OCI-LY7 (cell line): ENCODE measurements at regions not wholly inside any gene's neighbourhood (a gene's known extent, or its start where the extent isn't known, plus 50 kb on each side); places are given as distances from the start of the nearest gene placed in this dataset.

Experiments
- BruUV-seq: library from RNA; stranded (reverse); fragments of 400-500 nt; replicated peaks from 2 replicates; lab custom pipeline; 2021; lab: Mats Ljungman, UMichigan
- CTCF ChIA-PET: fragments of 300-600 bp; sonication (Branson Sonifier 250); formaldehyde crosslinking; loops from one replicate; lab custom pipeline; 2022; ENCODE audit warnings: antibody characterized with exemption; ENCODE audit not compliant: unreplicated experiment; lab: Charles Lee
- POLR2A ChIA-PET: fragments of 300-600 bp; sonication (Branson Sonifier 250); formaldehyde crosslinking; loops from one replicate; lab custom pipeline; 2022; ENCODE audit warnings: antibody characterized with exemption; lab: Charles Lee
- DNase-seq: peaks from one replicate; pipeline ENCODE4 v3.0.0-alpha.2; 2015; ENCODE audit warnings: low spot score
- H2AFZ ChIP-seq: fragments of 200-600 bp; sonication (generic), shearing (Covaris generic); 2 replicates; pipeline ENCODE4 v1.6.1; 2014; ENCODE audit warnings: mild to moderate bottlenecking, antibody characterized with exemption, low read length, moderate library complexity
- H3K27ac ChIP-seq: fragments of 200-600 bp; sonication (generic); 2 replicates; pipeline ENCODE4 v1.5.1; 2014; ENCODE audit warnings: mixed run types, low read depth, mild to moderate bottlenecking, moderate library complexity, low read length, inconsistent platforms; ENCODE audit not compliant: poor library complexity, severe bottlenecking
- H3K36me3 ChIP-seq: fragments of 200-600 bp; sonication (generic); 2 replicates; pipeline ENCODE4 v1.6.1; 2014; ENCODE audit warnings: mild to moderate bottlenecking, antibody characterized with exemption, low read length, moderate library complexity, mixed read lengths; ENCODE audit not compliant: insufficient read depth
- H3K4me1 ChIP-seq: fragments of 200-600 bp; sonication (generic); 2 replicates; pipeline ENCODE4 v1.5.1; 2014; ENCODE audit warnings: mild to moderate bottlenecking, low read length; ENCODE audit not compliant: insufficient read depth, poor library complexity, severe bottlenecking
- H3K4me2 ChIP-seq: fragments of 200-600 bp; sonication (generic); 2 replicates; pipeline ENCODE4 v1.6.1; 2014; ENCODE audit warnings: mild to moderate bottlenecking, low read length
- H3K4me3 ChIP-seq: fragments of 200-600 bp; sonication (generic); 2 replicates; pipeline ENCODE4 v1.5.1; 2014; ENCODE audit warnings: mild to moderate bottlenecking, low read depth, low read length; ENCODE audit not compliant: poor library complexity, severe bottlenecking
- H3K79me2 ChIP-seq: fragments of 200-600 bp; sonication (generic); 2 replicates; pipeline ENCODE4 v1.6.1; 2016; ENCODE audit warnings: low read depth, mild to moderate bottlenecking, low read length, moderate library complexity, mixed read lengths; ENCODE audit not compliant: insufficient read depth
- H3K9me2 ChIP-seq: fragments of 200-600 bp; sonication (generic); 2 replicates; pipeline ENCODE4 v1.6.1; 2016; ENCODE audit warnings: mild to moderate bottlenecking, low read length, mixed read lengths; ENCODE audit not compliant: insufficient read depth
- H3K9me3 ChIP-seq: fragments of 200-600 bp; sonication (generic); 2 replicates; pipeline ENCODE4 v1.6.1; 2014; ENCODE audit warnings: mild to moderate bottlenecking, mixed run types, low read length, mixed read lengths
- H4K20me1 ChIP-seq: fragments of 200-600 bp; sonication (generic); 2 replicates; pipeline ENCODE4 v1.6.1; 2014; ENCODE audit warnings: mild to moderate bottlenecking, antibody characterized with exemption, low read length, moderate library complexity, mixed read lengths; ENCODE audit not compliant: insufficient read depth
- EZH2phosphoT487 ChIP-seq: fragments of 200-600 bp; sonication (generic); IDR thresholded peaks from 2 replicates; pipeline ENCODE4 v1.6.1; 2018; ENCODE audit warnings: low read depth, borderline replicate concordance, mild to moderate bottlenecking, mixed run types, antibody characterized with exemption, low read length, moderate library complexity, mixed read lengths
- intact Hi-C: fragments of 100-400 bp; cut with micrococcal nuclease; formaldehyde crosslinking; loops from one replicate; pipeline ENCODE4 v1.10.0; 2022; ENCODE audit not compliant: unreplicated experiment
- TF ChIP-seq, protein P1 (sequence below): fragments of 200-600 bp; sonication (generic); conservative IDR thresholded peaks from 2 replicates; pipeline ENCODE4 v1.5.1; 2014; ENCODE audit warnings: mild to moderate bottlenecking, antibody characterized with exemption, low read length, moderate library complexity, mixed read lengths

DNA sequence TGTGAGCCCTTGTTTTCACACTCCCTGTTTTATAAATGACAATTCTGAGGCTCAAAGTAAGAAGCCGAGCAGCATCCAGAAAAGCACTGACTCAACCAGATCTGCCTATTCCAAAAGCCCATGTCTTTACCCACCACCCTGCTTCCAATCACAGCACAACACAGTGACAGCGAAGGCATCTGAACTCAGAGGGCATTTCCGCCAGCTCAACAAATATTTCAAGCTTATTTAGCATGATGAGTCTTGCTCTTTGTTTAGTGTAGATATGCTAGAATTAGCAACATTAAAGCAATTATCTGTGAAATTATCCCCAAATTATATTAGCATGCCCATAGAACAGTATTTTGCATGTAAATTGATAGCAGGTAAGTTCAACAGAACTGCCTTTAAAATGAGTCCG, 359.1 kb upstream of the RAB6C start:
- no peaks in the 10 kb centered on the region for H3K9me2 ChIP-seq
- no peak overlapping the region for H3K4me3 ChIP-seq
- H3K4me1 ChIP-seq: no peaks in the 10 kb centered on the region
- POLR2A ChIA-PET: no interaction called here
- TF ChIP-seq EZH2phosphoT487: no peak
- TF ChIP-seq, protein P1, sequence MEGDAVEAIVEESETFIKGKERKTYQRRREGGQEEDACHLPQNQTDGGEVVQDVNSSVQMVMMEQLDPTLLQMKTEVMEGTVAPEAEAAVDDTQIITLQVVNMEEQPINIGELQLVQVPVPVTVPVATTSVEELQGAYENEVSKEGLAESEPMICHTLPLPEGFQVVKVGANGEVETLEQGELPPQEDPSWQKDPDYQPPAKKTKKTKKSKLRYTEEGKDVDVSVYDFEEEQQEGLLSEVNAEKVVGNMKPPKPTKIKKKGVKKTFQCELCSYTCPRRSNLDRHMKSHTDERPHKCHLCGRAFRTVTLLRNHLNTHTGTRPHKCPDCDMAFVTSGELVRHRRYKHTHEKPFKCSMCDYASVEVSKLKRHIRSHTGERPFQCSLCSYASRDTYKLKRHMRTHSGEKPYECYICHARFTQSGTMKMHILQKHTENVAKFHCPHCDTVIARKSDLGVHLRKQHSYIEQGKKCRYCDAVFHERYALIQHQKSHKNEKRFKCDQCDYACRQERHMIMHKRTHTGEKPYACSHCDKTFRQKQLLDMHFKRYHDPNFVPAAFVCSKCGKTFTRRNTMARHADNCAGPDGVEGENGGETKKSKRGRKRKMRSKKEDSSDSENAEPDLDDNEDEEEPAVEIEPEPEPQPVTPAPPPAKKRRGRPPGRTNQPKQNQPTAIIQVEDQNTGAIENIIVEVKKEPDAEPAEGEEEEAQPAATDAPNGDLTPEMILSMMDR: no peak
- BruUV-seq: no TSS peak
- H3K36me3 ChIP-seq: no peaks in the 10 kb centered on the region
- H3K27ac ChIP-seq: no peak overlapping the region
- no peaks in the 10 kb centered on the region for H4K20me1 ChIP-seq
- no peak overlapping the region for H3K4me2 ChIP-seq
- H2AFZ ChIP-seq: no peak overlapping the region
- no peak for DNase-seq
- CTCF ChIA-PET: no interaction called here
- no peaks in the 10 kb centered on the region for H3K9me3 ChIP-seq
- intact Hi-C loops: no loop called here
- no peaks in the 10 kb centered on the region for H3K79me2 ChIP-seq

DNA sequence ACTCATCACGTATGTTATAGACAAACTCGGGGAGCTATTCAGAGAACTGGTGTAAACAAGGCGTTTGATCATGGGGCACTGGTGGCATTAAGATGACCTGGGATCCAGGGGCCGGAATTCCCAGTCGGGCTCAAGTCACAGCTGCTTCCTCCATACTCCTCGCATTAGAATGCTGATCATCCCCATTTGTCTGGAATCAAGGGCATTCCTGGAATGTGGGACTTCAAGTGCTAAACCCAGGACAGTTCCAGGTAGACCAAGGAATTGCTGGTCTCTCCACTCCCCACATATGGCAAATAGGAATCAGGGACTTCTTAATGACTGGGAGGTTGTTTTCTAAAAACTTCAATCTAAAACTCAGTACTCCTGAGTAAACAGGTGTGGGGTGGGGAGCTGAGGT, 355.7 kb upstream of the RAB6C start:
- no peak overlapping the region for H3K4me3 ChIP-seq
- no peaks in the 10 kb centered on the region for H3K9me3 ChIP-seq
- H3K9me2 ChIP-seq: no peaks in the 10 kb centered on the region
- no peaks in the 10 kb centered on the region for H3K36me3 ChIP-seq
- intact Hi-C loops: no loop called here
- H3K4me2 ChIP-seq: no peak overlapping the region
- no peaks in the 10 kb centered on the region for H4K20me1 ChIP-seq
- CTCF ChIA-PET: no interaction called here
- H3K79me2 ChIP-seq: no peaks in the 10 kb centered on the region
- POLR2A ChIA-PET: no interaction called here
- H2AFZ ChIP-seq: no peak overlapping the region
- no peak for TF ChIP-seq EZH2phosphoT487
- TF ChIP-seq, protein P1: no peak
- BruUV-seq: no TSS peak
- no peak overlapping the region for H3K27ac ChIP-seq
- no peaks in the 10 kb centered on the region for H3K4me1 ChIP-seq
- DNase-seq: no peak

DNA sequence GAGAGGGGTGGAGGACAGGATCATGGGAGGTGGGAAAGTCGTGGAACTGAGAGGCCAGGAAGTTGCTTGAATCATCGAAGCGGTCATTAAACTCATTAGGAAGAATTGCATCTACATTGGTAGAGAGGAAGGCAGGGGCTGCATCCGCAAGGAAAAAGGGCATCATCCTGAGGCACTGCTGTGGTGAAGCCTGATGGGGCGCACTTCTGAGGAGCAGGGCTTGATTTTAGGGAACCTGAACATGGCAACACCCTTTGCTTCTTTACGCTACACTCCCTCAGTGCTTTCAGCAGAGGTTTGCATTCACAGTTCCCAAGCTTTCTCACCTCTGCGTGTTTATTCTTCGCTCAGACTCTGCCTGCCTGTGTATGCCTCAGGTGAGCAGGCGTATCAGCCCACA, 352.0 kb upstream of the RAB6C start:
- CTCF ChIA-PET: no interaction called here
- no peaks in the 10 kb centered on the region for H3K79me2 ChIP-seq
- no peak overlapping the region for H2AFZ ChIP-seq
- no peaks in the 10 kb centered on the region for H3K9me3 ChIP-seq
- TF ChIP-seq, protein P1: no peak
- no peak for TF ChIP-seq EZH2phosphoT487
- no peaks in the 10 kb centered on the region for H3K9me2 ChIP-seq
- intact Hi-C loops: no loop called here
- POLR2A ChIA-PET: no interaction called here
- no peaks in the 10 kb centered on the region for H3K4me1 ChIP-seq
- H3K4me2 ChIP-seq: no peak overlapping the region
- H3K36me3 ChIP-seq: no peaks in the 10 kb centered on the region
- DNase-seq: no peak
- BruUV-seq: no TSS peak
- no peak overlapping the region for H3K4me3 ChIP-seq
- no peak overlapping the region for H3K27ac ChIP-seq
- no peaks in the 10 kb centered on the region for H4K20me1 ChIP-seq
